ENCODE measurements at regions not wholly inside any gene's neighbourhood (a gene's known extent, or its start where the extent isn't known, plus 50 kb on each side); places are given as distances from the start of the nearest gene placed in this dataset.

- no peak for TF ChIP-seq CTCF (conservative IDR thresholded peaks at IDR 0.05; ENCODE audit: low read depth, low read length)
- no peak for TF ChIP-seq EZH2 (IDR thresholded peaks at IDR 0.05; ENCODE audit: borderline replicate concordance, low read depth, low read length, poor library complexity, severe bottlenecking)
Observed at GRCh38 chr4:62131049-62131448, 930.9 kb downstream of the ADGRL3 start.

Measured in A673 (cell line).